Activated CD4-positive, CD25-positive, alpha-beta regulatory T cell treated with anti-CD3 and anti-CD28 coated beads, Interleukin-2, amount 50 U/mL, for 72 hours (primary cell): ENCODE measurements at regions not wholly inside any gene's neighbourhood (a gene's known extent, or its start where the extent isn't known, plus 50 kb on each side); places are given as distances from the start of the nearest gene placed in this dataset.
A peak's percentile ranks its signal among the peaks of the same experiment; 100 is the strongest.
"Not testable (repeated sequence)": the region's sequence is repeated elsewhere in the genome, so short reads cannot be mapped to it uniquely, and the experiment has no call there.

Source experiments
- DNase-seq: peaks from one replicate; pipeline ENCODE4 v3.0.0; 2021

DNA sequence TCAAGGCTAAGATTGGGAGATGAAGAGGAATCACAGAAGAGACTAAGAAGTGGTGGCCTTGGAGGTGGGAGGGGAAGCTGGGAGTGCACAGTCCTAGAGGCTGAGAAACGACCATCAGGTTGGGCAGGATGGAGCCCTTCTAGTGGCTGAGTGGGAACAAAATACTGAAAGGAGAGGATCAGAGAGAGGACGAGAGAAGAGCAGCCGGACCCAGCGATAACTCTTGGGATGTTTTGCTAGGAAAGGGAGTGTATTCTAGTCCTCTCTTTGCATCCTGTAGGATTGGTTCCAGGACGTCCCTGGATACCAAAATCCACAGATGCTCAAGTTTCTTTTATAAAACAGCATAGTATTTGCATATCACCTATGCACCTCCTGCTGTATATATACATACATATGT lies 143.8 kb downstream of the CRLF3 start:
- DNase-seq = not testable (repeated sequence)

DNA sequence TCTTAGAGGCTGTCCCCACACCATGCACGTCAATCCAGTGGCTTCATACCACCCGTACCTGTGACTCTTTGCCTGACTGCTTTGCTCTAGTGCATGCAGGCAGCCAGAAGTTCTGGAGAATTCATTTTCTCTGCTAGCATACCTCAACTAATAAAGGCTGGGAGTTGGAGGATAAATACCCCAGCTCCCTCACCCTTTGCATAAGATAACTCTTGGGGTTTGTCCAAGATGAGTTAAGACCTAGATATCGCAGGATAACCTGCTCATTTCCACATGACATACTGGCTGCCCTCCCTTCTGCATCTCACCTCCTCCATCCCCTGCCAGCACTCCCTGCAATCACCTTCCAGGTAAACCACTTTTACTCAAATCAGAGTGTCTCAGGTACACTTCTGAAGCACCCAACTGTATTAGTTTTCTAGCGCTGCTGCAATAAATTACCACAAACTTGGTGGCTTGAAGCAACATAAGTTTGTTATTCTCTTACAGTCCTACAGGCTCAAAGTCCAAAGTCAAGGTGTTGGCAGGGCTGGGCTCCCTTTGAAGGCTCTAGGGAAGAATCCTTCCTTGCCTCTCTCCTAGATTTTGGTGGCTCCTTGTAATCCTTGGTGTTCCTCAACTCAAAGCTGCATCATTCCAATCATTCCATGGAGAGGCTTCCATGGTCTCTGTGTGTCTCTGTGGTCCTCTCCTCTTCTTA lies 146.8 kb downstream of the CRLF3 start:
- no peak for DNase-seq

DNA sequence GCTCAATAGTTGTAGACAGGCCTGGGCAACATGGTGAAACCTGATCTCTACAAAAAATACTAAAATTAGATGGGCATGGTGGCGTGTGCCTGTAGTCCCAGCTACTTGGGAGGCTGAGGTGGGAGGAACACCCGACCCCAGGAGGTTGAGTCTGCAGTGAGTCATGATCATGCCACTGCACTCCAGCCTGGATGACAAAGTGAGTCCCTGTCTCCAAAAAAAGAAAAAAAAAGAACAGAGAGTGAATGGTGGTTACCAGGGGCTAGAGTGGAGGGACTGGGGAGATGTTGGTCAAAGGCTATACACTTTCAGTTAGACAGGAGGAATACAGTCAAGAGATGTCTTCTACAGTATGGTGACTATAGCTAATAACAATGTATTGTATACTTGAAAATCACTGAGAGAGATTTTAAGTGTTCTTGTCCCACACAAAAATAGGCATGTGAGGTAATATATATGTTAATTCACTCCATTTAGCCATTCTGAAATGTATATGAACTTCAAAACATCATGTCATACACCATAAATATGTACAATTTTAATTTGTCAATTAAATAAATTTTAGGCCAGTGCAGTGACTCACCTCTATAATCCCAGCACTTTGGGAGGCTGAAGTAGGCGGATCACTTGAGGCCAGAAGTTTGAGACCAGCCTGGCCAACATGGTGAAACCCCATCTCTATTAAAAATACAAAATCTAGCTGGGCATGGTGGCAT lies 148.6 kb downstream of the CRLF3 start:
- DNase-seq = not testable (repeated sequence)

DNA sequence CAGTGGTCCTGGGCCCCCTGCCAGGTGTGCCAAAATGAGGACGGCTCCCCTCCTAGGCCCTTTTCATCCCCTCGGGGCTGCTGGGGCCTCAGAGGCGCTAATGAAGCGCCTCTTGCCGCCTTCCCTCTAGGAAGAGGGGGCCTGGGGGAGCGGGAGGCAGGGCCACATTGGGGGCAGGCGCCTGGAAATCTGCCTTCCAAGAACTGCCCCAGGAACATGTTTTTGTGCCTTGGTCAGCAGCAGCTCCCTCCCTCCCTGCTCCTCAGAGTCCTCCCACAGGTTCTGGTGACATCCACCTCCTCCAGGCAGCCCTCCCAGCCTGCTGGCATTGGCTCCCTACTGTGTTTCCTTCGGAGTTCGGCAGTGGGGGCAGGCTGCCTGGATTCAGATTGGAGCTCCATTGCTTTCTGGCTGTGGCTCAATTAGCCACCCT lies 155.3 kb downstream of the CRLF3 start:
- DNase-seq = not testable (repeated sequence)

DNA sequence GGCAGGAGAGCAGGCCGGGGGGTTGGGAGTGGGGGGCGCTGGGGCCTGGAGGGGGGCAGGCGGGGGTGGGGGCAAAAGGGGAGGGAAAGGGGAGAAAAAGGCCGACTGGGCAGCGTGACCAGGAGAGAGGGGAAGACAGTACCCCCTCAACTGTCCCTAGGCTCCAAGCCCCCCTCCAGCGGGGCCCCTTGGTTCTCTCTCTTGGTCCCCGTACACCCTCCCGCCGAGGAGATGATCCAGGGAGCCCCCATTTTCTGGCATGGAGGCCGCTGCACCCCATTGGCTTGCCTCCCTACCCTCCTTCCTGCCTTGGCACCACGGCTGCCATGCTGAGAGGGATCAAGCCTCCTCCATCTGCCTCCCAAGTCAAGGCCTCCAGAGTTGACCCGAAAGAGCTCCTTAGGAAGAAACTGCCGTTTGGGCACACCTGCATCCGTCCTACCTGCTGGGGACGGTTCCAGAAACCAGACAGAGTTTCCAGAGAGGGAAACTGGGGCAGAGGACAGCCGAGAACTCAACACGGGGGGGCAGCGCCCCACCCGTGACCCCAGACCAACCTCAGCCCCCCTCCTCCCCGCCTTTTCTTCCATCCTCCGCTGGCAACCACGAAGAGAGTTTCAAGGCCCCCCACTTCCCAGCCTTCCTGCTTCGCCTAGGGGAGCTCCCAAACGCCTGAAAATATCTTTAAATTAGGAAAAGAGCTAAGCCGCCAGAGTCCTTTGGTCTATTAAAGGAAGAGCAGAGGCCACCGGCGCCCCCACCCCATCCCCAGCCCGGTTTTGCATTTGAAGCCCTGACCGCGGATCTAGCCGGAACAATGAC lies 155.9 kb downstream of the CRLF3 start:
- not testable (repeated sequence) for DNase-seq

DNA sequence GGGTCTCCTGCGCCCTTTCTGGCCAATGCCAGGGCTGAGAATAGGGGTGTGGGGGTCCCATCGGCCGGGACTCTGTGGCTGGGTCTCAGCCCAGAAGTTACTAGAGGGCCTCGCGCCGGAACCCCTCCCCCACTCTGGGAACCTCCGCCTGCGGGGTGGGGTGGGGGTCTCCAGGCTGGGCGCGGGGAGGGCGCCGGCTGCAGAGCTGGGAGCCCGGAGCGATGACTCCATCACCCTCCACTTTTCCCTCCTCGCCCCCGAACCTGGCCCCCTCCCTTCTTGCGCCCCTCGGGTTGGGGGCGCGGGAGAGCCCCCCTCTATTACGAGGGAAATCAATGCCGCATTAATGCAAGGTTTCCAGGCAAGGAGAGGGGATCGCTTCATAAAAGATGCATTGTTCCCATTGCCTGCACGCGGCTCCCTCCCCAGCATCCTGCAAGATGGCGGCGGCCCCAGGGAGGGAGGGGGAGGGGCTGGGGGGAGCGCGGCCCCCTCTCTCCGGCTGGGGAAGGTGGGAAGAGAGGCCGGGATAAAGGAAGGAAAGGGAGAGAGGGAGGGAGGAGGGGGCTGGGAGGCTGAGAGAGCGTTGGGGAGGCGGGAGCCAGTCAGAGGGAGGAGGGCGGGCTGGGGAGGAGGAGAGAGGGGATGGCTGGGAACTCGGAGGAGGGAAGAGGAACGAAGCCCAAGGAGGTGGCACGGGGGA lies 156.7 kb downstream of the CRLF3 start:
- peak; percentile 35 for DNase-seq

DNA sequence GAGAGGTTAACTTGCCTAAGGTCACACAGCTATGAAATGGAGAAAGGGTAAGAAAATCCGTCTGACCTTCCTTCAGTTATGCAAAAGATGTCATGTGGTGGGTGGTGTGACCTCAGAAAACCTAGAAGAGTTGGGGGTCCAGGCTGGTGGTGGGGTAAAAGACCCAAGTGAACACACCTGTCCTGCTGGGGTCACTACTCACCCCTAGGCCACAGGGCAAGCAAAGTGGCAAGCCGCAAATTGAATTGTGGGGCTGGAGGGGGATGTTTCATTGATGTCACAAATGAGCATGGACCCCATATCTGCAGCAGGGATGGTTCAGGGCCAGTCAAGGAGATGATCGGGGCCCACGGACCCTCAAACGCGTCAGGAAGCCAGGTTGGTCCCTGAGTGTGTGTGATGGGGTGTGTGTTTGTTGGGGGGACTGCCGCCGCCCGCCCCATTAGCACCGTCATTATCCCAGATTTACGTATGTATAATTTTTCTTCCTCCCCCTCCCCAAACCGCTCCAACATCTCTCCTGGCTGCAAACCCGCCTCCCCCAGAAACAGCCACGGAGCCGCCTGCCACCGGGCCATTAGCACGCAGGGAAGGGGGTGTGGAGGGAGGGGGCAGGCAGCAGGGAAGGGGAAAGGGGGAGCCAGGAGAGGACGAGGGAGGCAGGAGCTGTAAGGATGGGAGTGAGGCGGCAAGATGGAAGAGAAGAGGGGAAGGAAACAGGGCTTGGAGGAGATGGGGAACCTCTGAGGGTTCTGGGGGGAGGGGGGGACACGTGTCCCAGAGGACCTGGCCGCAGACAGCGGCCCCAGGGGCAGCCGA lies 157.4 kb downstream of the CRLF3 start:
- not testable (repeated sequence) for DNase-seq

DNA sequence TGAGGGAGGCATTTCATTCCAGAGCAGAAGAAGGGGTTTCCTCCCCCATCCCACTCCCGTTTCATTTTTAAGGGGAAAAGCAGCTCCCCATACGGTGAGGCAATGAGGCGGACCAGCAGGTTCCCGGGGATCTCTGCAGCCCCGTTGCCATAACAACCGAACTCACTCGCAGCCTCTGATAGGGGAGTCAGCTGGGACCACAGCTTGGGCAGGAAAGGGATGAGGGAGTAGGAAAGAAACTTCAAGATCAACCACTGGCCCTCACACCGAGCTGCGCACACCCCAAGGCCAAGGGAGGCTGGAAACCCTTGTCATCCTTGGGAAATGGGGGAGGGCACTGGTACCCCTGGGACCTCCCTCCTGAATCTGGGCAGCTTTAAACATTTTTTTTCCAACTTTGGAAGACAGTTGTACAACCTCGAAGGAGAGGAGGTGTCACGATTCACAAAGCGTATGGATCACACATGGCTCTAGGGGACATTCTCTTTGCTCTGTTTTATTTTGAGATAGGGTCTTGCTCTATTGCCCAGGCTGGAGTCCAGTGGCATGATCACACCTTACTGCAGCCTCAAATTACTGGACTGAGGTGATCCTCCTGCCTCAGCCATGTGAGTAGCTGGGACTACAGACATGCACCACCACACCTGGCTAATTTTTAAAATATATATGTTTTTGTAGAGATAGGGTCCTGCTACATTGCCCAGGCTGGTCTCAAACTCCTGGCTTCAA lies 160.6 kb downstream of the CRLF3 start:
- DNase-seq = not testable (repeated sequence)

DNA sequence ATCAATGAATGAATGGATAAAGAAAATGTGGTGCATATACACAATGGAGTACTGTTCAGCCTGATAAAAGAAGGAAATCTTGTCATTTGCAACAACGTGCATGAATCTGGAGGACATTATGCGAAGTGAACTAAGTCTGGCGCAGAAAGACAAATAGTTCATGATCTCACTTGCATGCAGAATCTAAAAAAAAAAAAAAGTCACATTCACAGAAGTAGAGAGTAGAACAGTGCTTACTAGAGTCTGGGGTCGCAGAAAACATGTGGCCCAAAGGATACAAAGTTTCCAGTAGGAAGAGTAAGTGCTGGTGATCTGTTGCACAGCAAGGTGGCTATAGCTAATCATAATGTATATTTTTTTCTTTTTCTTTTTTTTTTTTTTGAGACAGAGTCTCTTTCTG lies 167.3 kb downstream of the CRLF3 start:
- DNase-seq = not testable (repeated sequence)

DNA sequence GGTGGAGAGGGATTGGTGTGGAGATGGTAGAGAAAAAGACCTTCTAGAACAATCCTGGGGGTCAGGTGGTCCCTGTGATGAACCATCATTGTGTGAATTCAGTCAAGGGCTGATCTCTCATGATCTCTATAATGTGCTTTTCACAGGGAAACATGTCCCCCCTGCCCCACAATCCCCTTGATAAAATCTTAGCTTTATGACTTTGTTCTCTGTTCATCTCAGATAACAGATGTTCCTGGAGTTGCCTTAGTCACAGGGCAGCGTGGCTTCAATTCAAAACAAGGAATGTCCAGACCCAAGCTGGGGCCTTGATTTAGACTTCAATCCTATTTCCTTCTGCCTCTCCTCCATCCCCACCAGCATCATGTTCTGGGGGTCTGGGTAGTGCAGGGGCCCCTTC lies 171.5 kb downstream of the CRLF3 start:
- DNase-seq = not testable (repeated sequence)

DNA sequence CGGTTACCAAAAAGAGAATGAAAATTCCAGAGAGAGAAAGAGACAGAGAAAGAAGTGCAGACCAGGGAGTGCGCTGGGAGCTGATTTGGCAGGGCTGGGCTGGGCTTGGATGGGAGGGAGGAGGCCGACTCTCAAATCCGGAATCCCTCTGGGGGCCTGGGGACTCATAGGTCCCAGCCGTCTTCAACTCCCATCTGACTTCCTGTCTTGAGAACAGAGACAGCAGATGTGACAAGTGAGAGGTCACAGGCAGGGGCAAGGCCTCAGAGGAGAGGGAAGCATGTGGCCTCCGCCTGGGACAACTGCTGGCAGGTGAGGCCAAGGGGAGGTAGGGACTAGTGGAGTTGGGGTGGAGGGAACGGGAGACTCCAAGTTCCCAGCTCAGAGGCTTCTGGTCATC lies 172.9 kb downstream of the GOSR1 start:
- DNase-seq = not testable (repeated sequence)

DNA sequence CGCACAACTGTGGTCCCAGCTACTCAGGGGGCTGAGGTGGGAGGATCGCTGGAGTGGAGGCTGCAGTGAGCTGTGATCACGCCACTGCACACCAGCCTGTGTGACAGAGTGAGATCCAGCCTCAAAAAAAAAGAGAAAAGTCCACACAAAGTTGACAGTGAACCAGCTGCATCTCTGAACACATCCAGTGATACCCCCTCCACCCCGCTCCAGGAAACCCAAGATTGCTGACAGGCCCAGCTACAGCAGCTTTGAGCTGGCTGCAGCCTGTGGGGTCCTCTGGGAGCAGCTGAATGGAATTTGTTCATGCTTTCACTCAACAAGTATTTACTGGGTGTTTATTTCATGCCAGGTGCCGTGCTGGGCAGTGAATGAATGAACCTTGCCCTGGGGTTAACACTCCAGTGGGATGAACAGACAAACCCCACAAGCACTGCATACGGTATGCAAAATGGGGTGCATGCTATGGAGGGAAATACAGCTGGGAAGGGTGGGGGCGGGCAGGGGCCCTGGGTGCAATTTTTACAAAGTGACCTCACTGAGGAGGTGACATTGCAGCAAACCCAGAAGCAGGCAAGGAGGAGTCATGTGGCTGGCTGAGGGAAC lies 170.9 kb downstream of the GOSR1 start:
- not testable (repeated sequence) for DNase-seq

DNA sequence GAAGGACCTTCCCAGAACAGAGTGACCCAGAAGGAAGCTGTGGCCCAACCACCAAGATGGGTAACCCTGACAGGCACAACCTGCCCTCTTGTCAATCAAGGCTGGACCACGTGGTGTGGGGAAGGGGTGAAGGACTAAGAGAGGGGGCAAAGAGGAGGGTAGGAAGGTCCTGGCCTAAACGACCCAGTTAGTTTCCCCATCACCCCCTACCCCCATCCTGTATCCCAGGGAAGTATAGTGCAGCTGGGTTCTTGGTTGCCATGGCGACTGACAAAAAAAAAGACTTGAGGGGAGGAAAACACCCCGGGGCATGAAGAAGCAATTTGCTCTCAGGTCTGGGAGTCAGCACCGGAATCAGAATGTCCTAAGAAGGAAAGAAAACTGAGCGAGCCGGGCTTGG lies 168.7 kb downstream of the GOSR1 start:
- not testable (repeated sequence) for DNase-seq

DNA sequence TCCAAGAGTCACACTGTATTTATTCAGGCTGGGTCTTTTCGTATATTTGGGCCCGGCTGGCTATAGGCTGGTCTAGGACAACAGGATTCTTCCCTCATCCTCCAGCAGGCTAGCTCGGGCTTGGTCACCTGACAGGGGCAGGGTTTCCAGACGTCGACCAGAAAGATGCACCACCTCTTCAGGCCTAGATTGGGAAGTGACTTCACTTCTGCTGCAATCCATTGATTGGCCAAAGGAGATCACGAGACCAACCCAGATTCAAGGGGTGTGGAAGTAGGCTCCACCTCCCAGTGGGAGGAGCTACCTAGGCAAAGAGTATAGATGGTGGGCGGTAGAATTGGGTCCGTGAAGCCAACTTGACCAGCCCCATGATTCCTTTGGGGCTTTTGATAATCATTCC lies 167.5 kb downstream of the GOSR1 start:
- DNase-seq = not testable (repeated sequence)

DNA sequence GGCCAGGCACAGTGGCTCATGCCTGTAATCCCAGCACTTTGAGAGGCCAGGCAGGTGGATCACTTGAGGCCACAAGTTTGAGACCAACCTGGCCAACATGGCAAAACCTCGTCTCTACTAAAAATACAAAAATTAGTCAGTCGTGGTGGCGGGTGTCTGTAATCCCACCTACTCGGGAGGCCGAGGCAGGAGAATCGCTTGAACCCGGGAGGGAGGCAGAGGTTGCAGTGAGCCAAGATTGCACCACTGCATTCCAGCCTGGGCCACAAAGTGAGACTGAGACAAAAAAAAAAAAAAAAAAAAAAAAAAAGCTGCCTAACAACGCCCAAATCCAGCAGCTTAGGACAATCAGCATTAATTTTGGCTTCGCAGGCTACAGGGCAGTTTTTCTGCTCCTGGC lies 167.1 kb downstream of the GOSR1 start:
- not testable (repeated sequence) for DNase-seq

DNA sequence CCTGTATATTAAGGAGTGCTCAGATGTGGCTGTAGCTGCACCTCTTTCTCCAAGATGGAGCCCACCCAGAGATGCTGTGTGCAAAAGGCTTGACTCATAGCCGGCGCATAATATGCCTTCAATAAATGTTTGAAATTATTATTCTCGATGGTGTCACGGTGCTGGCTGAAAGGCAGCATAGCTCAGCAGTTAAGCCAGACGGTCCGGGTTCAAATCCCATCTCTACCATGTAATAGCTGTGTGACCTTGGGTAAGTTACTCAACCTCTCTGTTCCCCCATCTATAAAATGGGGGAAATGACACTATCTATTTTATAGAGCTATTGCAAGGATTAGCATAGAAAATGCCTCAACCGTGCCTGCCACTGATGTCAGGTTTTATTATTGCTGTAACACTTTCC lies 164.2 kb downstream of the GOSR1 start:
- DNase-seq = not testable (repeated sequence)

DNA sequence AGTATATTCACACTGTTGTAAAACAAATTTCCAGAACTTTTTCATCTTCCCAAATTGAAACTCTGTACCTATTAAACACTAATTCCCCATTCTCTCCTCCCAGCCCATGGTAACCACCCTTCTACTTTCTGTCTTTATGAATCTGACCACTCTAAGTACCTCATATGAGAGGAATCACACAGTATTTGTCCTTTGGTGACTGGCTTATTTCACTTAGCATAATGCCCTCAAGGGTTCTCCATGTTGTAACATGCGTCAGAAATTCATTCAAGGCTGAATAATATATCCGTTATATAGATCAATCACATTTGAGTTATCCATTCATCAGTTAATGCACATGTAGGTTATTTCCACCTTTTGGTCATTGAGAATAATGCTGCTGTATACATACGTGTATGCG lies 162.2 kb downstream of the GOSR1 start:
- not testable (repeated sequence) for DNase-seq

DNA sequence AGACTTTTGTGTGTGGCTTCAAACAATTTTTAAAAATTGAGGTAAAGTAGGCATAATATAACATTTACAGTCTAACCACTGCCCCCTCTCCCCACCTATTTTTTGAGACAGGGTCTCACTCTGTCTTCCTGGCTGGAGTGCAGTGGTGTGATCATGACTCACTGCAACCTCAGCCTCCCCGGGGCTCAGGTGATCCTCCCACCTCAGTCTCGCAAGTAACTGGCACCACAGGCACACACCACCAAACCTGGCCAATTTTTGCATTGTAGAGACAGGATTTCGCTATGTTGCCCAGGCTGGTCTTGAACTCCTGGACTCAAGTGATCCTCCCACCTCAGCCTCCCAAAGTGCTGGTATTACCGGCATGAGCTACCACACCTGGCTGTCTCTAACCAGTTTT lies 161.8 kb downstream of the GOSR1 start:
- not testable (repeated sequence) for DNase-seq

DNA sequence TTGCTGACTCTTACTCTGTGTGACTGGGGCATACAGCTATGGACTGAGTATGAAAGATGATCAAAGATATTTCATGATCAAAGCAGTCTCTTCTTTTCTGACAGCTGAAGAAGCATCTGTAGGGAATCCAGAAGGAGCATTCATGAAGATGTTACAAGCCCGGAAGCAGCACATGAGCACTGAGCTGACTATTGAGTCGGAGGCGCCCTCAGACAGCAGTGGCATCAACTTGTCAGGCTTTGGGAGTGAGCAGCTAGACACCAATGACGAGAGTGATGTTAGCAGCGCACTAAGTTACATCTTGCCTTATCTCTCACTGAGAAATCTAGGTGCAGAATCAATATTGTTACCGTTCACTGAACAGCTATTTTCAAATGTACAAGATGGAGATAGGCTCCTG lies 154.4 kb downstream of the GOSR1 start:
- not testable (repeated sequence) for DNase-seq

DNA sequence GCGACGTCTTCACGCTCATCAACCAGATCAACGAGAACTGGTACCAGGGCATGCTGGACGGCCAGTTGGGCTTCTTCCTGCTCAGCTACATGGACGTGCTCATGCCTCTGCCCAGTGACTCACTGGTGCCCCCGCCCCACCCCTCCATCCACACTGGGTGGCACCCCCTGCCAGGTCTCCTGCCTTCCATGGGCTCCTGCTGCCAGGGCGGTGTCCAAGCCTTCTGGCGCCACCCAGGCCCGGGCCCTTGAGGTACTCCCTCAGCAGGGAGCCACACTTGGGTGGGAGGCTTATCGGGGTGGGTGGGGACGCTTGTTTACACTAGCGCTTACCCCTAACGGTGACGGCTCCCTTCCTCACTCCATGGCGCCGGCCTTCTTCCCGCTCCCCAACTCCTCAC lies 148.2 kb downstream of the GOSR1 start:
- DNase-seq = not testable (repeated sequence)

DNA sequence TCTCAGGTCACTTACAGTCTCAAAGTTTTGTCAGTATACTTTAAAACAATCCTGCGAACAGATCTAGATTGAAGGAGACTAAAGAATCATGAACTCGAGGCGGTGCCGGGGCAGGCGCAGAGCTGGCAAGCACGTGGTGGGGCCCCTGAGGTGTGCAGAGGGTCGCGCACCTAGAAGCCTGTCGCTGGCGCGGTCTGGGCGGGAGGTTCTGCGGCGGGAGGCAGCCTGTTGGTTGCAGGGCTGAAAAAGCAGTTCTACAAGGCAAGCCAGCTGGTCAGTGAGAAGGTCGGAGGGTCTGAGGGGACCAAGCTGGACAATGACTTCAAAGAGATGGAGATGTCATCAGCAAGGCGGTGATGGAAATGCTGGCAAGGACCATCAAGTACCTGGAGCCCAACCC lies 147.0 kb downstream of the GOSR1 start:
- not testable (repeated sequence) for DNase-seq
